Endothelial cell of umbilical vein (primary cell): ENCODE measurements at regions not wholly inside any gene's neighbourhood (a gene's known extent, or its start where the extent isn't known, plus 50 kb on each side); places are given as distances from the start of the nearest gene placed in this dataset.

ENCODE experiments used
- BruUV-seq: library from RNA; stranded (reverse); fragments of 400-500 nt; replicated peaks from 2 replicates; lab custom pipeline; 2021; lab: Mats Ljungman, UMichigan
- CTCF ChIA-PET: fragments of 300-600, 350-600 bp; sonication (Branson Sonifier 250); formaldehyde crosslinking; loops from one replicate; lab custom pipeline; 2021; ENCODE audit warnings: antibody characterized with exemption, inconsistent platforms; lab: Charles Lee
- POLR2A ChIA-PET: fragments of 300-600, 350-600 bp; sonication (Branson Sonifier 250); formaldehyde crosslinking; loops from one replicate; lab custom pipeline; 2021; ENCODE audit warnings: antibody characterized with exemption, inconsistent platforms; lab: Charles Lee
- DNase-seq: peaks from one replicate; pipeline ENCODE4 v3.0.0-alpha.2; 2011; ENCODE audit warnings: low read depth, low spot score
- FAIRE-seq: peaks from 2 replicates; lab custom pipeline; 2011; peaks lifted over from hg19 to GRCh38; lab: Jason Lieb, UNC
- H2AFZ ChIP-seq: 2 replicates; pipeline ENCODE4 v1.6.0; 2012; ENCODE audit warnings: low read depth, low read length, control low read depth, inconsistent platforms
- H3K27ac ChIP-seq: 2 replicates; pipeline ENCODE4 v1.5.1; 2011; ENCODE audit warnings: low read depth, mild to moderate bottlenecking, control low read depth, low read length, moderate library complexity; ENCODE audit not compliant: insufficient read depth
- H3K27me3 ChIP-seq, 2 experiments: 2 replicates each; pipeline versions ENCODE4 v1.6.0 to v1.6.1; 2011; ENCODE audit warnings: low read length in 2 of 2, mixed read lengths in 1 of 2; ENCODE audit not compliant: control insufficient read depth in 2 of 2, insufficient read depth in 2 of 2
- H3K36me3 ChIP-seq, 2 experiments: 2 replicates in 1 of 2; 3 replicates in 1 of 2; pipeline ENCODE4 v1.5.1; 2011; ENCODE audit warnings: low read length in 2 of 2, mild to moderate bottlenecking in 1 of 2, moderate library complexity in 1 of 2; ENCODE audit not compliant: control insufficient read depth in 2 of 2, insufficient read depth in 2 of 2; ENCODE audit errors: extremely low read depth in 1 of 2
- H3K4me1 ChIP-seq: 3 replicates; pipeline ENCODE4 v1.5.1; 2011; ENCODE audit warnings: mild to moderate bottlenecking, low read length; ENCODE audit not compliant: control insufficient read depth, insufficient read depth; ENCODE audit errors: extremely low read depth
- H3K4me2 ChIP-seq: 2 replicates; pipeline ENCODE4 v1.6.1; 2011; ENCODE audit warnings: low read length, control low read depth, mixed read lengths; ENCODE audit not compliant: insufficient read depth
- H3K4me3 ChIP-seq, 3 experiments: fragments of 200-600 bp in 1 of 3; sonication (generic), shearing (Covaris generic) in 1 of 3; replicated peaks in 1 of 3; 2 replicates each; pipeline ENCODE4 v1.5.1; 2011 to 2016; ENCODE audit warnings: control low read depth in 3 of 3, low read length in 3 of 3, mild to moderate bottlenecking in 2 of 3, inconsistent platforms in 1 of 3, low read depth in 1 of 3, moderate library complexity in 1 of 3; ENCODE audit not compliant: insufficient read depth in 1 of 3
- H3K79me2 ChIP-seq: 2 replicates; pipeline ENCODE4 v1.6.0; 2012; ENCODE audit warnings: low read length, inconsistent platforms; ENCODE audit not compliant: control insufficient read depth, insufficient read depth
- H3K9ac ChIP-seq: replicated peaks from 2 replicates; pipeline ENCODE3; 2011; ENCODE audit warnings: low read length, control low read depth; ENCODE audit not compliant: insufficient read depth; ENCODE audit errors: extremely low read depth
- H3K9me1 ChIP-seq: replicated peaks from 3 replicates; pipeline ENCODE4 v1.6.0; 2011; ENCODE audit warnings: mild to moderate bottlenecking, low read length; ENCODE audit not compliant: control insufficient read depth, insufficient read depth; ENCODE audit errors: extremely low read depth
- H3K9me3 ChIP-seq: replicated peaks from 2 replicates; pipeline ENCODE4 v1.5.1; 2012; ENCODE audit warnings: low read length, inconsistent platforms; ENCODE audit not compliant: control insufficient read depth, insufficient read depth
- H4K20me1 ChIP-seq: replicated peaks from 2 replicates; pipeline ENCODE3; 2011; ENCODE audit warnings: mild to moderate bottlenecking, low read length; ENCODE audit not compliant: control insufficient read depth, insufficient read depth; ENCODE audit errors: extremely low read depth
- CTCF ChIP-seq, 2 donors: IDR thresholded peaks; 1 replicate in 1 of 2; 2 replicates in 1 of 2; pipeline ENCODE4 v1.5.1; 2011; ENCODE audit warnings: low read length in 2 of 2, mild to moderate bottlenecking in 2 of 2, moderate library complexity in 2 of 2, control low read depth in 1 of 2, inconsistent platforms in 1 of 2, low read depth in 1 of 2; ENCODE audit not compliant: insufficient read depth in 1 of 2; ENCODE audit errors: extremely low read depth in 1 of 2
- EZH2 ChIP-seq: IDR thresholded peaks from 2 replicates; pipeline ENCODE4 v1.6.1; 2012; ENCODE audit warnings: borderline replicate concordance, low read depth, mild to moderate bottlenecking, moderate library complexity, low read length, inconsistent platforms; ENCODE audit not compliant: severe bottlenecking
- FOS ChIP-seq: IDR thresholded peaks from 2 replicates; pipeline ENCODE4 v1.6.1; 2011; ENCODE audit warnings: mild to moderate bottlenecking, low read length, moderate library complexity, borderline replicate concordance; ENCODE audit not compliant: insufficient read depth
- GATA2 ChIP-seq: IDR thresholded peaks from 2 replicates; pipeline ENCODE4 v1.7.0; 2011; ENCODE audit warnings: low read depth, mild to moderate bottlenecking, moderate library complexity, mixed read lengths, low read length; ENCODE audit not compliant: insufficient read length, insufficient read depth
- JUN ChIP-seq: IDR thresholded peaks from 2 replicates; pipeline ENCODE4 v1.6.1; 2011; ENCODE audit warnings: borderline replicate concordance, low read depth; ENCODE audit not compliant: insufficient read length, insufficient read depth
- MAX ChIP-seq: IDR thresholded peaks from 2 replicates; pipeline ENCODE4 v1.6.1; 2011; ENCODE audit not compliant: insufficient read depth, insufficient read length
- MYC ChIP-seq: IDR thresholded peaks from one replicate; pipeline ENCODE4 v1.6.1; 2011; ENCODE audit warnings: mild to moderate bottlenecking, low read depth, low read length
- POLR2A ChIP-seq: IDR thresholded peaks from 2 replicates; pipeline ENCODE4 v1.6.1; 2012; ENCODE audit warnings: low read depth, mild to moderate bottlenecking, control low read depth, low read length
- POLR2AphosphoS5 ChIP-seq: IDR thresholded peaks from 2 replicates; pipeline ENCODE4 v1.6.1; 2012; ENCODE audit warnings: low read depth, mild to moderate bottlenecking, control low read depth, low read length, moderate library complexity; ENCODE audit not compliant: insufficient read depth
- dilution Hi-C: fragments of 300-500 bp; cut with MboI; formaldehyde crosslinking; loops from one replicate; pipeline ENCODE4 v1.15.0; 2019; ENCODE audit warnings: low sequenced_read_pairs; ENCODE audit not compliant: extremely low pct_ligation_motif_present
- intact Hi-C: fragments of 100-400 bp; cut with micrococcal nuclease; formaldehyde crosslinking; loops from one replicate; pipeline ENCODE4 v1.10.0; 2022

GRCh38 chrX:94265323-94265722, 591.3 kb downstream of the FAM133A start:
- Histone ChIP-seq H3K4me2 (no peak overlapping the region), H3K36me3 (no peaks in the 10 kb centered on the region), H2AFZ (no peak overlapping the region), H3K4me1 (no peaks in the 10 kb centered on the region), H4K20me1 (no peaks in the 10 kb centered on the region), H3K9me1 (no peaks in the 10 kb centered on the region), H3K4me3 (no peak overlapping the region), H3K9me3 (no peaks in the 10 kb centered on the region), H3K9ac (no peak overlapping the region), H3K79me2 (no peaks in the 10 kb centered on the region), H3K27ac (no peak overlapping the region), H3K27me3 (no peaks in the 10 kb centered on the region)
- ChIA-PET POLR2A (no interaction called here), CTCF (no interaction called here)
- TF ChIP-seq CTCF (IDR thresholded peaks at IDR 0.05; ENCODE audit: extremely low read depth in 1 of 2, insufficient read depth in 1 of 2, low read depth in 1 of 2, low read length in 2 of 2), result no peak
- no peak for TF ChIP-seq POLR2A
- TF ChIP-seq EZH2, result no peak
- TF ChIP-seq MAX, result no peak
- no peak for TF ChIP-seq GATA2
- no peak for TF ChIP-seq MYC
- TF ChIP-seq POLR2AphosphoS5, result no peak
- TF ChIP-seq JUN, result no peak
- no peak for TF ChIP-seq FOS
- FAIRE-seq, result no peak
- intact Hi-C loops (no loop called here), dilution Hi-C loops (no loop called here)
- BruUV-seq, result no TSS peak
- no peak for DNase-seq
